SK-N-SH (cell line): ENCODE measurements at regions not wholly inside any gene's neighbourhood (a gene's known extent, or its start where the extent isn't known, plus 50 kb on each side); places are given as distances from the start of the nearest gene placed in this dataset.

Experiments
- CHD2 ChIP-seq: fragments of 150-350 bp; IDR thresholded peaks from 2 replicates; pipeline ENCODE4 v1.6.1; 2018; ENCODE audit warnings: low read length; ENCODE audit not compliant: partially characterized antibody
- CTCF ChIP-seq: fragments of 200-600 bp; sonication (generic); IDR thresholded peaks from 2 replicates; pipeline ENCODE4 v1.6.1; 2017; ENCODE audit warnings: antibody characterized with exemption, mild to moderate bottlenecking, moderate library complexity
- EZH2phosphoT487 ChIP-seq: fragments of 200-600 bp; sonication (generic); IDR thresholded peaks from 2 replicates; pipeline ENCODE4 v1.6.1; 2017; ENCODE audit warnings: low read depth, mixed run types, mild to moderate bottlenecking, antibody characterized with exemption, moderate library complexity, borderline replicate concordance
- JUND ChIP-seq: IDR thresholded peaks from 2 replicates; pipeline ENCODE4 v1.4.0; 2012
- MAX ChIP-seq: IDR thresholded peaks from 2 replicates; pipeline ENCODE4 v1.4.0; 2012; ENCODE audit warnings: low read depth
- POLR2AphosphoS5 ChIP-seq: IDR thresholded peaks from 2 replicates; pipeline ENCODE4 v1.6.1; 2012; ENCODE audit warnings: low read depth, low read length
- RAD21 ChIP-seq: IDR thresholded peaks from 2 replicates; pipeline ENCODE4 v1.6.1; 2012; ENCODE audit warnings: mild to moderate bottlenecking, low read length
- REST ChIP-seq: IDR thresholded peaks from 2 replicates; pipeline ENCODE4 v1.6.1; 2012; ENCODE audit warnings: mild to moderate bottlenecking, low read depth, low read length, moderate library complexity
- RFX5 ChIP-seq: IDR thresholded peaks from 2 replicates; pipeline ENCODE4 v1.6.1; 2012; ENCODE audit warnings: mild to moderate bottlenecking, improper control_type of control experiment, low read length
- TCF12 ChIP-seq: IDR thresholded peaks from 2 replicates; pipeline ENCODE4 v1.4.0; 2012

GRCh38 chrX:142363501-142363900 is 158.4 kb upstream of the MAGEC2 start:
- TF ChIP-seq CTCF, result no peak
- TF ChIP-seq POLR2AphosphoS5, result no peak
- no peak for TF ChIP-seq EZH2phosphoT487
- TF ChIP-seq MAX, result no peak
- no peak for TF ChIP-seq REST
- TF ChIP-seq RFX5, result no peak
- TF ChIP-seq RAD21, result no peak
- no peak for TF ChIP-seq JUND
- no peak for TF ChIP-seq TCF12
- TF ChIP-seq CHD2, result no peak
